LHCN-M2 (cell line): ENCODE measurements at regions not wholly inside any gene's neighbourhood (a gene's known extent, or its start where the extent isn't known, plus 50 kb on each side); places are given as distances from the start of the nearest gene placed in this dataset.
"Not testable (repeated sequence)": the region's sequence is repeated elsewhere in the genome, so short reads cannot be mapped to it uniquely, and the experiment has no call there.

ENCODE experiments used
- DNase-seq: peaks from one replicate; pipeline ENCODE4 v3.0.0-alpha.2; 2012; ENCODE audit warnings: low read depth

GRCh38 chr20:11497545-11497944 is 420.1 kb upstream of the BTBD3 start:
- no peak for DNase-seq

- DNase-seq: no peak
These were observed 418.5 kb upstream of the BTBD3 start for GRCh38 chr20:11499101-11499634.

GRCh38 chr20:11502061-11502460 is 415.6 kb upstream of the BTBD3 start:
- DNase-seq: no peak

- no peak for DNase-seq
These were observed 415.0 kb upstream of the BTBD3 start for GRCh38 chr20:11502671-11503070.

- no peak for DNase-seq
These were observed 407.9 kb upstream of the BTBD3 start for GRCh38 chr20:11509776-11510175.

- no peak for DNase-seq
These were observed 405.9 kb upstream of the BTBD3 start for GRCh38 chr20:11511821-11512220.

- not testable (repeated sequence) for DNase-seq
These were observed 404.4 kb upstream of the BTBD3 start for GRCh38 chr20:11513241-11513745.

GRCh38 chr20:11516448-11516847 is 401.2 kb upstream of the BTBD3 start:
- no peak for DNase-seq

- DNase-seq: no peak
These were observed 397.1 kb upstream of the BTBD3 start for GRCh38 chr20:11520596-11520995.

GRCh38 chr20:11521476-11522365 is 396.0 kb upstream of the BTBD3 start:
- DNase-seq: no peak

- no peak for DNase-seq
These were observed 395.3 kb upstream of the BTBD3 start for GRCh38 chr20:11522366-11522741.

- DNase-seq: no peak
These were observed 388.6 kb upstream of the BTBD3 start for GRCh38 chr20:11529047-11529446.

GRCh38 chr20:11537032-11537431 is 380.7 kb upstream of the BTBD3 start:
- DNase-seq: no peak

GRCh38 chr20:11539450-11539849 is 378.2 kb upstream of the BTBD3 start:
- no peak for DNase-seq

GRCh38 chr20:11540558-11540957 is 377.1 kb upstream of the BTBD3 start:
- no peak for DNase-seq

- DNase-seq: no peak
These were observed 375.0 kb upstream of the BTBD3 start for GRCh38 chr20:11542645-11543044.

GRCh38 chr20:11544029-11544678 is 373.5 kb upstream of the BTBD3 start:
- DNase-seq: peak; percentile 73

GRCh38 chr20:11546939-11547338 is 370.8 kb upstream of the BTBD3 start:
- DNase-seq: no peak

GRCh38 chr20:11549172-11550103 is 368.3 kb upstream of the BTBD3 start:
- DNase-seq: no peak

GRCh38 chr20:11550657-11551338 is 366.9 kb upstream of the BTBD3 start:
- no peak for DNase-seq

- DNase-seq: no peak
These were observed 366.2 kb upstream of the BTBD3 start for GRCh38 chr20:11551479-11551878.
